PFSK-1 (cell line): ENCODE measurements at regions not wholly inside any gene's neighbourhood (a gene's known extent, or its start where the extent isn't known, plus 50 kb on each side); places are given as distances from the start of the nearest gene placed in this dataset.

Experiments used
- FOXP2 ChIP-seq: optimal IDR thresholded peaks from 2 replicates; pipeline ENCODE3; 2011; ENCODE audit warnings: borderline replicate concordance, control low read depth, inconsistent platforms; ENCODE audit not compliant: insufficient read depth; ENCODE audit errors: extremely low read length, extremely low read depth
- POLR2AphosphoS5 ChIP-seq: IDR thresholded peaks from 2 replicates; pipeline ENCODE4 v1.6.1; 2012; ENCODE audit warnings: low read depth, mild to moderate bottlenecking, control low read depth, low read length, moderate library complexity
- REST ChIP-seq, 2 experiments: IDR thresholded peaks; 2 replicates each; pipeline versions ENCODE4 v1.6.1 to v1.8.0; 2011 to 2012; ENCODE audit warnings: low read depth in 2 of 2, low read length in 2 of 2, control low read depth in 1 of 2, inconsistent platforms in 1 of 2, mild to moderate bottlenecking in 1 of 2, moderate library complexity in 1 of 2; ENCODE audit not compliant: insufficient read depth in 1 of 2
- SIN3A ChIP-seq: IDR thresholded peaks from 2 replicates; pipeline ENCODE4 v1.6.1; 2012; ENCODE audit warnings: mild to moderate bottlenecking, low read length, moderate library complexity, borderline replicate concordance; ENCODE audit not compliant: insufficient read depth
- TAF1 ChIP-seq: IDR thresholded peaks from 2 replicates; pipeline ENCODE4 v1.6.1; 2012; ENCODE audit warnings: low read length, control low read depth, borderline replicate concordance; ENCODE audit not compliant: insufficient read depth

GRCh38 chr9:99663297-99663696 is 158.4 kb upstream of the NR4A3 start:
- TF ChIP-seq TAF1 (no peak), FOXP2 (no peak), POLR2AphosphoS5 (no peak), SIN3A (no peak), REST (IDR thresholded peaks at IDR 0.05; ENCODE audit: insufficient read depth in 1 of 2, low read depth in 2 of 2, low read length in 2 of 2) (no peak)

- no peak for TF ChIP-seq POLR2AphosphoS5
- no peak for TF ChIP-seq FOXP2
- no peak for TF ChIP-seq SIN3A
- no peak for TF ChIP-seq REST (IDR thresholded peaks at IDR 0.05; ENCODE audit: insufficient read depth in 1 of 2, low read depth in 2 of 2, low read length in 2 of 2)
- no peak for TF ChIP-seq TAF1
These were observed 157.8 kb upstream of the NR4A3 start for GRCh38 chr9:99663856-99664255.

GRCh38 chr9:99666571-99666970 is 155.1 kb upstream of the NR4A3 start:
- TF ChIP-seq REST (IDR thresholded peaks at IDR 0.05; ENCODE audit: insufficient read depth in 1 of 2, low read depth in 2 of 2, low read length in 2 of 2) (no peak), FOXP2 (no peak), POLR2AphosphoS5 (no peak), TAF1 (no peak), SIN3A (no peak)

- TF ChIP-seq SIN3A, result no peak
- no peak for TF ChIP-seq TAF1
- TF ChIP-seq POLR2AphosphoS5, result no peak
- TF ChIP-seq REST (IDR thresholded peaks at IDR 0.05; ENCODE audit: insufficient read depth in 1 of 2, low read depth in 2 of 2, low read length in 2 of 2), result no peak
These were observed 144.4 kb upstream of the NR4A3 start for GRCh38 chr9:99677281-99677680.

- no peak for TF ChIP-seq SIN3A
- no peak for TF ChIP-seq POLR2AphosphoS5
- TF ChIP-seq REST (IDR thresholded peaks at IDR 0.05; ENCODE audit: insufficient read depth in 1 of 2, low read depth in 2 of 2, low read length in 2 of 2), result no peak
- TF ChIP-seq FOXP2, result no peak
- no peak for TF ChIP-seq TAF1
These were observed 143.1 kb upstream of the NR4A3 start for GRCh38 chr9:99678566-99678965.
